GM12891 (cell line): ENCODE measurements at regions not wholly inside any gene's neighbourhood (a gene's known extent, or its start where the extent isn't known, plus 50 kb on each side); places are given as distances from the start of the nearest gene placed in this dataset.

Experiments
- POLR2A ChIP-seq: IDR thresholded peaks from 2 replicates; pipeline ENCODE4 v1.6.1; 2011; ENCODE audit warnings: low read depth, low read length, control low read depth
- POLR2AphosphoS5 ChIP-seq: IDR thresholded peaks from 2 replicates; pipeline ENCODE4 v1.6.1; 2011; ENCODE audit warnings: low read depth, low read length, control low read depth
- POU2F2 ChIP-seq: IDR thresholded peaks from 2 replicates; pipeline ENCODE4 v1.6.1; 2011; ENCODE audit warnings: low read depth, mild to moderate bottlenecking, control low read depth, low read length, moderate library complexity
- TAF1 ChIP-seq: IDR thresholded peaks from 2 replicates; pipeline ENCODE4 v1.6.1; 2011; ENCODE audit warnings: low read depth, low read length, control low read depth

DNA sequence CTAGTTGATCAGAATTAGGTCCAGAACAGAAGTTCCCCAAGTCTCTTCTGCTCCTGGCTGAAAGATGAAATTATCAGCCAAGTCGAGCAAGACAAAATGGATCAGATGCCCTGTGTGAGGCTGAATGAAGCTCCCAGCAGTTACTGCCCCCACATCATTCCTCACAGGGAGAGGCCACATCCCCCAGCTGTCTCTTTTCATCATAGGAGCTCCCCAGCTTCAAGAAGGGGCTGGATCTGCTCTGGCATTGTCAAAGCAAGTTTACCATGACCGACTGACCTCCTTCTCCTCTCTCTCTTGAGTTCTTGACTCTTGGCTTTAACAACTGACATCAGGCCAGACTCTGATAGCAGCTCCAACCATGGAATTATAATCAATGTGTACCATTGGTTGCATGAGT, 133.3 kb upstream of the RAD23B start:
- no peak for TF ChIP-seq POLR2A
- TF ChIP-seq POLR2AphosphoS5, result no peak
- no peak for TF ChIP-seq TAF1
- TF ChIP-seq POU2F2, result no peak
